SK-N-SH (cell line): ENCODE measurements at regions not wholly inside any gene's neighbourhood (a gene's known extent, or its start where the extent isn't known, plus 50 kb on each side); places are given as distances from the start of the nearest gene placed in this dataset.

ENCODE experiments used
- CTCF ChIA-PET: fragments of 300-600, 350-600 bp; formaldehyde crosslinking; extraction: SDS; loops from one replicate; lab custom pipeline; 2021; lab: Yijun Ruan, JAX
- POLR2A ChIA-PET: fragments of 350-600 bp; sonication (Branson Sonifier 250); formaldehyde crosslinking; extraction: SDS; loops from one replicate; lab custom pipeline; 2020; ENCODE audit warnings: antibody characterized with exemption, inconsistent platforms; lab: Yijun Ruan, JAX
- DNase-seq: peaks from one replicate; pipeline ENCODE4 v3.0.0; 2012
- H2AFZ ChIP-seq: fragments of 200-600 bp; sonication (generic); 2 replicates; pipeline ENCODE4 v1.8.1; 2016; ENCODE audit warnings: antibody characterized with exemption, mild to moderate bottlenecking, low read depth
- H3F3A ChIP-seq: fragments of 200-600 bp; sonication (generic); replicated peaks from 2 replicates; pipeline ENCODE3; 2016; ENCODE audit warnings: antibody characterized with exemption, mild to moderate bottlenecking; ENCODE audit not compliant: insufficient read depth
- H3K27ac ChIP-seq, 2 experiments: fragments of 200-500 bp in 1 of 2; fragments of 200-600 bp in 1 of 2; sonication (Bioruptor generic) in 1 of 2; sonication (generic), shearing (Covaris generic) in 1 of 2; 2 replicates each; pipeline versions ENCODE4 v1.5.1 to v1.6.1; 2014 to 2016; ENCODE audit warnings: low read depth in 2 of 2, inconsistent platforms in 1 of 2, low read length in 1 of 2, mild to moderate bottlenecking in 1 of 2, mixed read lengths in 1 of 2
- H3K27me3 ChIP-seq: fragments of 200-600 bp; sonication (generic), shearing (Covaris generic); 2 replicates; pipeline ENCODE4 v1.6.1; 2016; ENCODE audit warnings: mixed run types; ENCODE audit not compliant: insufficient read depth
- H3K36me3 ChIP-seq, 2 experiments: fragments of 200-500 bp in 1 of 2; fragments of 200-600 bp in 1 of 2; sonication (Bioruptor generic) in 1 of 2; sonication (generic) in 1 of 2; replicated peaks in 1 of 2; 2 replicates each; pipeline versions ENCODE3 to v1.5.1; 2014 to 2016; ENCODE audit warnings: low read length in 1 of 2, mild to moderate bottlenecking in 1 of 2; ENCODE audit not compliant: insufficient read depth in 2 of 2, control insufficient read depth in 1 of 2
- H3K4me1 ChIP-seq, 2 experiments: fragments of 200-500 bp in 1 of 2; fragments of 200-600 bp in 1 of 2; sonication (Bioruptor generic) in 1 of 2; sonication (generic), shearing (Covaris generic) in 1 of 2; 2 replicates each; pipeline versions ENCODE4 v1.5.1 to v1.6.1; 2014 to 2016; ENCODE audit warnings: low read depth in 1 of 2, low read length in 1 of 2, mixed run types in 1 of 2; ENCODE audit not compliant: insufficient read depth in 2 of 2, control insufficient read depth in 1 of 2
- H3K4me2 ChIP-seq: fragments of 200-600 bp; sonication (generic), shearing (Covaris generic); 2 replicates; pipeline ENCODE4 v1.6.1; 2017; ENCODE audit warnings: mixed run types
- H3K4me3 ChIP-seq, 2 experiments: fragments of 200-500 bp in 1 of 2; fragments of 200-600 bp in 1 of 2; sonication (Bioruptor generic) in 1 of 2; sonication (generic), shearing (Covaris generic) in 1 of 2; 2 replicates each; pipeline versions ENCODE4 v1.5.1 to v1.8.1; 2014 to 2016; ENCODE audit warnings: low read depth in 2 of 2, inconsistent platforms in 1 of 2, low read length in 1 of 2, mild to moderate bottlenecking in 1 of 2, mixed read lengths in 1 of 2, moderate library complexity in 1 of 2
- H3K79me2 ChIP-seq: fragments of 200-600 bp; sonication (generic); 2 replicates; pipeline ENCODE4 v1.8.1; 2017; ENCODE audit warnings: mild to moderate bottlenecking; ENCODE audit not compliant: insufficient read depth
- H3K9ac ChIP-seq: fragments of 200-600 bp; sonication (generic); 2 replicates; pipeline ENCODE4 v1.6.1; 2017; ENCODE audit warnings: mixed run types
- H3K9me2 ChIP-seq: fragments of 200-600 bp; sonication (generic); 2 replicates; pipeline ENCODE4 v1.6.1; 2017; ENCODE audit warnings: mixed run types
- H3K9me3 ChIP-seq: fragments of 200-600 bp; sonication (generic); 2 replicates; pipeline ENCODE4 v1.6.1; 2017; ENCODE audit warnings: mixed run types, mild to moderate bottlenecking, moderate library complexity
- H4K20me1 ChIP-seq: fragments of 200-600 bp; sonication (generic); 2 replicates; pipeline ENCODE4 v1.6.1; 2017; ENCODE audit warnings: mild to moderate bottlenecking, mixed run types; ENCODE audit not compliant: insufficient read depth
- CTCF ChIP-seq: fragments of 200-600 bp; sonication (generic); IDR thresholded peaks from 2 replicates; pipeline ENCODE4 v1.6.1; 2017; ENCODE audit warnings: antibody characterized with exemption, mild to moderate bottlenecking, moderate library complexity
- RAD21 ChIP-seq: IDR thresholded peaks from 2 replicates; pipeline ENCODE4 v1.6.1; 2012; ENCODE audit warnings: mild to moderate bottlenecking, low read length
- RCOR1 ChIP-seq: fragments of 150-350 bp; IDR thresholded peaks from 2 replicates; pipeline ENCODE4 v1.6.1; 2017; ENCODE audit warnings: antibody characterized with exemption, low read length
- RXRA ChIP-seq: IDR thresholded peaks from 2 replicates; pipeline ENCODE4 v1.4.0; 2012; ENCODE audit warnings: low read depth, mild to moderate bottlenecking, borderline replicate concordance
- SMC3 ChIP-seq: IDR thresholded peaks from 2 replicates; pipeline ENCODE4 v1.6.1; 2012; ENCODE audit warnings: low read depth, low read length, improper control_type of control experiment
- ZBTB33 ChIP-seq: IDR thresholded peaks from 2 replicates; pipeline ENCODE4 v1.4.0; 2012; ENCODE audit warnings: low read depth, borderline replicate concordance
- WGBS: methylation state at CpG from one replicate; pipeline ENCODE4 v1.1.6; 2017; ENCODE audit warnings: low lambda C conversion rate; 5-methylcytosine and 5-hydroxymethylcytosine counted together
- TF ChIP-seq, protein P1 (sequence below): IDR thresholded peaks from 2 replicates; pipeline ENCODE4; 2012

GRCh38 chr1:103945774-103946173 lies 196.1 kb downstream of the AMY1C start:
- no peaks in the 10 kb centered on the region for H3K27me3 ChIP-seq
- no peaks in the 10 kb centered on the region for H3F3A ChIP-seq
- no peaks in the 10 kb centered on the region for H4K20me1 ChIP-seq

DNA sequence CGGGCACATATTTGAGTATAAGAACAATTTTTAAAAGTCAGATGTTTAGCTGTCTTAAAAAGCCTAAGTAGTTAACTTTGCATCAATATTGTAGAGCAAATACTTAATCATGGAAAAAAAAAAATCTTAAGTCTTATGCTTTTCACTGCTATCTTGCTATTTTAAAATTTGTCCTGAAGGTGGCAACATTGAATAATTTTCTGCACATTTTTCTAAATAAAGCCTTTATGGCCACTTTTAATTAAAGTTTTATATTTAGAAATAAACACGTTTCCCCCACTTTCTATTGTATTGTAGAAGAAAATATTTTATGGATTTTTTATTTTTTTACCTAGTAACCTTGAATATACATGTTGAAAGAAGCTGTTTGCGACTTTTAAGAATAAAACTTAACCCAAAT lies 198.8 kb downstream of the AMY1C start:
- H3K36me3 ChIP-seq = no peaks in the 10 kb centered on the region
- H3K4me3 ChIP-seq = no peak overlapping the region
- no peaks in the 10 kb centered on the region for H3K27me3 ChIP-seq
- POLR2A ChIA-PET = no interaction called here
- no peak overlapping the region for H2AFZ ChIP-seq
- no peaks in the 10 kb centered on the region; the same call in 1 of the 2 replicates for H3K79me2 ChIP-seq
- H3K9ac ChIP-seq = no peak overlapping the region
- no peaks in the 10 kb centered on the region for H4K20me1 ChIP-seq
- 10% methylated on average over 3 of the region's 3 CpGs for WGBS
- no peak for DNase-seq
- TF ChIP-seq, protein P1, sequence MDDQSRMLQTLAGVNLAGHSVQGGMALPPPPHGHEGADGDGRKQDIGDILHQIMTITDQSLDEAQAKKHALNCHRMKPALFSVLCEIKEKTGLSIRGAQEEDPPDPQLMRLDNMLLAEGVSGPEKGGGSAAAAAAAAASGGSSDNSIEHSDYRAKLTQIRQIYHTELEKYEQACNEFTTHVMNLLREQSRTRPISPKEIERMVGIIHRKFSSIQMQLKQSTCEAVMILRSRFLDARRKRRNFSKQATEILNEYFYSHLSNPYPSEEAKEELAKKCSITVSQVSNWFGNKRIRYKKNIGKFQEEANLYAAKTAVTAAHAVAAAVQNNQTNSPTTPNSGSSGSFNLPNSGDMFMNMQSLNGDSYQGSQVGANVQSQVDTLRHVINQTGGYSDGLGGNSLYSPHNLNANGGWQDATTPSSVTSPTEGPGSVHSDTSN = no peak
- 0 out of 2 replicates have a peak, but pooled peaks have one; percentile 3 for TF ChIP-seq SMC3
- peak; percentile 64 for TF ChIP-seq RAD21
- peak; percentile 52 for TF ChIP-seq CTCF
- TF ChIP-seq ZBTB33 = no peak
- TF ChIP-seq, all 33 proteins: peak for 3
- no peak overlapping the region for H3K27ac ChIP-seq
- H3K9me2 ChIP-seq = no peaks in the 10 kb centered on the region
- no peaks in the 10 kb centered on the region for H3F3A ChIP-seq
- CTCF ChIA-PET = interaction anchor here (0.6 to 2.1 kb wide), 14 partner anchors 8 to 699 kb away, joined by 3 to 24 read pairs (median 3); no protein-coding TSS in a partner anchor
- H3K9me3 ChIP-seq = no peaks in the 10 kb centered on the region
- H3K4me2 ChIP-seq = no peak overlapping the region
- H3K4me1 ChIP-seq = peaks cover 0 to 6% of the 10 kb centered on the region in 2 experiments; a peak in 2 of 4 replicates

More at GRCh38 chr1:103945774-103946173, 196.1 kb downstream of the AMY1C start:
- no peaks in the 10 kb centered on the region for H3K9me2 ChIP-seq
- DNase-seq = no peak
- H3K79me2 ChIP-seq = no peaks in the 10 kb centered on the region; the same call in 1 of the 2 replicates
- CTCF ChIA-PET = interaction anchor here (0.8 kb wide), 1 partner anchor 187 kb away, joined by 4 read pairs; no protein-coding TSS in a partner anchor
- H3K4me3 ChIP-seq = no peak overlapping the region
- no peaks in the 10 kb centered on the region for H3K36me3 ChIP-seq
- H3K9me3 ChIP-seq = no peaks in the 10 kb centered on the region
- peaks cover 0 to 6% of the 10 kb centered on the region in 2 experiments; a peak in 2 of 4 replicates for H3K4me1 ChIP-seq
- POLR2A ChIA-PET = no interaction called here
- no peak for TF ChIP-seq RCOR1
- TF ChIP-seq RXRA = no peak
- no peak for TF ChIP-seq CTCF
- 52% methylated on average over 3 of the region's 3 CpGs for WGBS
- H2AFZ ChIP-seq = no peak overlapping the region
- H3K4me2 ChIP-seq = no peak overlapping the region
- no peak overlapping the region for H3K9ac ChIP-seq
- no peak overlapping the region for H3K27ac ChIP-seq
